ENCODE measurements at regions not wholly inside any gene's neighbourhood (a gene's known extent, or its start where the extent isn't known, plus 50 kb on each side); places are given as distances from the start of the nearest gene placed in this dataset.

GRCh38 chr13:34756572-34756971, 185.5 kb upstream of the NBEA start:
- TF ChIP-seq CTCF (IDR thresholded peaks at IDR 0.05; ENCODE audit: low read depth, low read length, missing input control) (no peak), TAF1 (conservative IDR thresholded peaks at IDR 0.05) (no peak), YY1 (IDR thresholded peaks at IDR 0.05) (no peak), MAX (IDR thresholded peaks at IDR 0.05) (no peak), FOXA1 (IDR thresholded peaks at IDR 0.05) (no peak), REST (IDR thresholded peaks at IDR 0.05) (no peak), ATF3 (IDR thresholded peaks at IDR 0.05) (no peak), ZBTB33 (IDR thresholded peaks at IDR 0.05) (no peak), FOXA2 (IDR thresholded peaks at IDR 0.05) (no peak), SP1 (IDR thresholded peaks at IDR 0.05) (no peak), EGR1 (IDR thresholded peaks at IDR 0.05; ENCODE audit: low read depth in 2 of 2) (no peak), RAD21 (IDR thresholded peaks at IDR 0.05) (no peak)

Measured in liver (tissue), 3 donors.